ENCODE measurements at regions not wholly inside any gene's neighbourhood (a gene's known extent, or its start where the extent isn't known, plus 50 kb on each side); places are given as distances from the start of the nearest gene placed in this dataset.

DNA sequence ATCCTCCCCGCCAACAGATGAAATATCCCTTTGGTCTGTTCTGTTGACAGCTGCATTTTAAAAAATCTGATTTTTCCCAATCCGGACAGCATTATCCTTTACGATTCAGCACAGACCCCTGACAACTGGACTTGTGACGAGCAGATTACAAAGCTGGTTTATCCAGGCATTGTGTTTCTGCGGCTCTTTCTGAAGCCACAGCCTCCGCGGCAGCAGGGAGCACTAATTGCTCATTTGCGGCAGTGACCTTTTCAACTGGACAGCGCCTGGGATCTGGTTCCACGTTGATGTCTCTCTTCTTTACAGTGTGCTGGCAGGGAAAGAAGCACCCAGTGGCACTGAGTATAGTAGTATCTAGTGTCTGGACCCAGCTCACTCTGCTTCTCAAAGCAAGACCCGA, 351.2 kb downstream of the ZNF608 start:
- Histone ChIP-seq H3K9me3 (ENCODE audit: control insufficient read depth in 4 of 4, low read length in 3 of 4) (peaks cover 0 to 4% (median 0%) of the 10 kb centered on the region in 4 donors), H3K27me3 (ENCODE audit: control insufficient read depth in 4 of 4, insufficient read depth in 4 of 4, low read length in 3 of 4) (no peaks in the 10 kb centered on the region), H3K4me3 (ENCODE audit: low read depth in 1 of 3, low read length in 3 of 3) (no peak overlapping the region), H3K9ac (ENCODE audit: low read depth in 1 of 2, low read length in 2 of 2) (no peak overlapping the region), H3K36me3 (ENCODE audit: control insufficient read depth in 4 of 4, insufficient read depth in 3 of 4, low read depth in 1 of 4, low read length in 3 of 4) (peaks cover 0 to 2% (median 0%) of the 10 kb centered on the region in 4 donors), H3K4me1 (ENCODE audit: control insufficient read depth in 4 of 4, insufficient read depth in 4 of 4, low read length in 3 of 4) (no peaks in the 10 kb centered on the region), H3K27ac (ENCODE audit: low read depth in 1 of 2, low read length in 2 of 2) (no peak overlapping the region)
- DNase-seq (ENCODE audit: low spot score): no peak
- no peak for TF ChIP-seq FOXA1 (IDR thresholded peaks at IDR 0.05)
- TF ChIP-seq, protein P1, sequence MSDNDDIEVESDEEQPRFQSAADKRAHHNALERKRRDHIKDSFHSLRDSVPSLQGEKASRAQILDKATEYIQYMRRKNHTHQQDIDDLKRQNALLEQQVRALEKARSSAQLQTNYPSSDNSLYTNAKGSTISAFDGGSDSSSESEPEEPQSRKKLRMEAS (IDR thresholded peaks at IDR 0.05): no peak
- TF ChIP-seq REST (IDR thresholded peaks at IDR 0.05): no peak
- TF ChIP-seq RAD21 (IDR thresholded peaks at IDR 0.05): no peak
- no peak for TF ChIP-seq JUND (IDR thresholded peaks at IDR 0.05)
- no peak for TF ChIP-seq SP1 (IDR thresholded peaks at IDR 0.05)
- no peak for TF ChIP-seq RXRA (IDR thresholded peaks at IDR 0.05)
- no peak for TF ChIP-seq NR2F2 (IDR thresholded peaks at IDR 0.05)
- no peak for TF ChIP-seq EGR1 (IDR thresholded peaks at IDR 0.05; ENCODE audit: low read depth in 2 of 2)
- no peak for TF ChIP-seq TAF1 (conservative IDR thresholded peaks at IDR 0.05)
- 66% methylated on average over 11 of the region's 11 CpGs for WGBS

GRCh38 chr5:124394700-124395245, 351.7 kb downstream of the ZNF608 start:
- 84% methylated on average over 9 of the region's 9 CpGs for WGBS
- TF ChIP-seq, protein P2, sequence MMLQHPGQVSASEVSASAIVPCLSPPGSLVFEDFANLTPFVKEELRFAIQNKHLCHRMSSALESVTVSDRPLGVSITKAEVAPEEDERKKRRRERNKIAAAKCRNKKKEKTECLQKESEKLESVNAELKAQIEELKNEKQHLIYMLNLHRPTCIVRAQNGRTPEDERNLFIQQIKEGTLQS (IDR thresholded peaks at IDR 0.05): no peak
- TF ChIP-seq, protein P1 (IDR thresholded peaks at IDR 0.05): no peak
- no peak for TF ChIP-seq CTCF (IDR thresholded peaks at IDR 0.05; ENCODE audit: low read depth, low read length, missing input control)
- no peak for TF ChIP-seq GABPA (IDR thresholded peaks at IDR 0.05 in 1 of 2, conservative IDR thresholded peaks at IDR 0.05 in 1 of 2)

More at GRCh38 chr5:124394700-124395245, 351.7 kb downstream of the ZNF608 start:
- no peak overlapping the region for H3K27ac ChIP-seq (ENCODE audit: low read depth in 1 of 2, low read length in 2 of 2)
- no peak overlapping the region for H3K9ac ChIP-seq (ENCODE audit: low read depth in 1 of 2, low read length in 2 of 2)
- H3K27me3 ChIP-seq (ENCODE audit: control insufficient read depth in 4 of 4, insufficient read depth in 4 of 4, low read length in 3 of 4): no peaks in the 10 kb centered on the region
- H3K9me3 ChIP-seq (ENCODE audit: control insufficient read depth in 4 of 4, low read length in 3 of 4): peaks cover 0 to 8% (median 0%) of the 10 kb centered on the region in 4 donors
- H3K36me3 ChIP-seq (ENCODE audit: control insufficient read depth in 4 of 4, insufficient read depth in 3 of 4, low read depth in 1 of 4, low read length in 3 of 4): peaks cover 0 to 2% (median 0%) of the 10 kb centered on the region in 4 donors
- no peaks in the 10 kb centered on the region for H3K4me1 ChIP-seq (ENCODE audit: control insufficient read depth in 4 of 4, insufficient read depth in 4 of 4, low read length in 3 of 4)
- no peak overlapping the region for H3K4me3 ChIP-seq (ENCODE audit: low read depth in 1 of 3, low read length in 3 of 3)
- no peak for DNase-seq (ENCODE audit: low spot score)
